Amniotic stem cell (primary cell): ENCODE measurements at regions not wholly inside any gene's neighbourhood (a gene's known extent, or its start where the extent isn't known, plus 50 kb on each side); places are given as distances from the start of the nearest gene placed in this dataset.
"Not testable (repeated sequence)": the region's sequence is repeated elsewhere in the genome, so short reads cannot be mapped to it uniquely, and the experiment has no call there.

Experiments used
- DNase-seq: peaks from one replicate; lab custom pipeline; 2025; lab: John Stamatoyannopoulos, UW

- DNase-seq, result no peak
These were observed 148.8 kb upstream of the FBXL17 start for GRCh38 chr5:108530706-108531105.

- no peak for DNase-seq
These were observed 147.5 kb upstream of the FBXL17 start for GRCh38 chr5:108529381-108529780.

- DNase-seq, result no peak
These were observed 146.8 kb upstream of the FBXL17 start for GRCh38 chr5:108528655-108529054.

- DNase-seq, result no peak
These were observed 142.7 kb upstream of the FBXL17 start for GRCh38 chr5:108524564-108524963.

- DNase-seq, result no peak
These were observed 141.5 kb upstream of the FBXL17 start for GRCh38 chr5:108523360-108523759.

GRCh38 chr5:108521841-108522506, 140.1 kb upstream of the FBXL17 start:
- DNase-seq, result peak; percentile 35

GRCh38 chr5:108521011-108521700, 139.3 kb upstream of the FBXL17 start:
- DNase-seq, result no peak

- no peak for DNase-seq
These were observed 134.9 kb upstream of the FBXL17 start for GRCh38 chr5:108516785-108517184.

- DNase-seq, result no peak
These were observed 133.7 kb upstream of the FBXL17 start for GRCh38 chr5:108515517-108516105.

- DNase-seq, result no peak
These were observed 127.1 kb upstream of the FBXL17 start for GRCh38 chr5:108508979-108509378.

- DNase-seq, result no peak
These were observed 125.7 kb upstream of the FBXL17 start for GRCh38 chr5:108507631-108508030.

- DNase-seq, result no peak
These were observed 123.7 kb upstream of the FBXL17 start for GRCh38 chr5:108505608-108506007.

- no peak for DNase-seq
These were observed 123.1 kb upstream of the FBXL17 start for GRCh38 chr5:108504974-108505373.

GRCh38 chr5:108503986-108504385, 122.1 kb upstream of the FBXL17 start:
- no peak for DNase-seq

- not testable (repeated sequence) for DNase-seq
These were observed 113.7 kb upstream of the FBXL17 start for GRCh38 chr5:108495615-108496014.

GRCh38 chr5:108487951-108488350, 106.1 kb upstream of the FBXL17 start:
- no peak for DNase-seq

GRCh38 chr5:108484035-108484434, 102.1 kb upstream of the FBXL17 start:
- no peak for DNase-seq

GRCh38 chr5:108481355-108481931, 99.5 kb upstream of the FBXL17 start:
- peak; percentile 38 for DNase-seq

GRCh38 chr5:108472237-108472636, 90.3 kb upstream of the FBXL17 start:
- no peak for DNase-seq

- no peak for DNase-seq
These were observed 85.7 kb upstream of the FBXL17 start for GRCh38 chr5:108467563-108467962.

- DNase-seq, result peak; percentile 42
These were observed 79.9 kb upstream of the FBXL17 start for GRCh38 chr5:108461628-108462367.

- DNase-seq, result no peak
These were observed 77.9 kb upstream of the FBXL17 start for GRCh38 chr5:108459769-108460168.
